MG63 (cell line): ENCODE measurements at regions not wholly inside any gene's neighbourhood (a gene's known extent, or its start where the extent isn't known, plus 50 kb on each side); places are given as distances from the start of the nearest gene placed in this dataset.
A peak's percentile ranks its signal among the peaks of the same experiment; 100 is the strongest.

Experiments used
- DNase-seq: peaks from one replicate; pipeline ENCODE4 v3.0.0-alpha.2; 2020
- H3K27me3 ChIP-seq: fragments of 250-450 bp; sonication (Bioruptor Pico); 2 replicates; pipeline ENCODE4 v1.5.1; 2020; ENCODE audit warnings: mild to moderate bottlenecking, moderate library complexity
- H3K36me3 ChIP-seq: fragments of 250-450 bp; sonication (Bioruptor Pico); 2 replicates; pipeline ENCODE4 v1.5.1; 2020; ENCODE audit warnings: mild to moderate bottlenecking, moderate library complexity
- H3K4me3 ChIP-seq: fragments of 250-450 bp; sonication (Bioruptor Pico); 2 replicates; pipeline ENCODE4 v1.5.1; 2020; ENCODE audit warnings: mild to moderate bottlenecking, moderate library complexity
- H3K9me3 ChIP-seq: fragments of 250-450 bp; sonication (Bioruptor Pico); 2 replicates; pipeline ENCODE4 v1.5.1; 2020; ENCODE audit warnings: mild to moderate bottlenecking, moderate library complexity

DNA sequence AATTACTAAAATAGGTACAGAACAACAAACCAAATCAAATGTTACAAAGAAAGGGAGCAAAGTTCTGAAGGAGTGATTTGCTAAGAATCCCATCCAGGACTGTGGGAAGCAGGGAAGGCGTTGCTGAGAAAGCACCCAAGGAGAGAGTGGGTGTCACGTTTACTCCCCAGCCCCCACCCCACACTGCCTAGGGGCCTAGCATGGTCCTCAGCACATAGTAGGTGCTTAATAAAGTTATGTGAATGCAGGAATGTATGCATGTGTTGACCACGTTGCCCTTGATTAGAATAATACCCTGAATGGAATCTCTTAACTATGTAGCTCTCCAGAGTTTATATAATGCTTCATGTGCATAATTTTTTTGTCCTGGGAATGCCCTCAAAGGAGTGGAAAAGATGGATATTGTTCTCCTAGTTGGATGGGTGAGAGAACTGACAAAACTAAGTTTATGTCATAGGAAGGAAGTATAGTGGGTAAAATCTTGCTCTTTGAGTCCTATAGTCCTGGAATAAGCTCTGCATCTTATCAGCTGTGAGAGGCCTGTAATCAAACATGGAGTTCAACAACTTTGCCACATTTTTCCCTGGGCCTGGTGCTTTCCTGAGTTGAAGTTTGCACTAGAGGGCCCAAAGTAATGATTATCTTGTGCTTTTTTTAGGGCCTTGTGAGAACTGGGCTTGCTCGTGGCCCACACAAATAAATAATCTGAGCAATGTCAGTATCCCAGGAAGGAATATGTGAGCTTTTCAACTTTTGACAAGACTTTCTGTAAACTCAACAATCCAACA lies 53.8 kb upstream of the LMO2 start:
- H3K27me3 ChIP-seq: no peaks in the 10 kb centered on the region
- DNase-seq: no peak
- H3K36me3 ChIP-seq: no peaks in the 10 kb centered on the region
- H3K4me3 ChIP-seq: no peak overlapping the region
- H3K9me3 ChIP-seq: no peaks in the 10 kb centered on the region

DNA sequence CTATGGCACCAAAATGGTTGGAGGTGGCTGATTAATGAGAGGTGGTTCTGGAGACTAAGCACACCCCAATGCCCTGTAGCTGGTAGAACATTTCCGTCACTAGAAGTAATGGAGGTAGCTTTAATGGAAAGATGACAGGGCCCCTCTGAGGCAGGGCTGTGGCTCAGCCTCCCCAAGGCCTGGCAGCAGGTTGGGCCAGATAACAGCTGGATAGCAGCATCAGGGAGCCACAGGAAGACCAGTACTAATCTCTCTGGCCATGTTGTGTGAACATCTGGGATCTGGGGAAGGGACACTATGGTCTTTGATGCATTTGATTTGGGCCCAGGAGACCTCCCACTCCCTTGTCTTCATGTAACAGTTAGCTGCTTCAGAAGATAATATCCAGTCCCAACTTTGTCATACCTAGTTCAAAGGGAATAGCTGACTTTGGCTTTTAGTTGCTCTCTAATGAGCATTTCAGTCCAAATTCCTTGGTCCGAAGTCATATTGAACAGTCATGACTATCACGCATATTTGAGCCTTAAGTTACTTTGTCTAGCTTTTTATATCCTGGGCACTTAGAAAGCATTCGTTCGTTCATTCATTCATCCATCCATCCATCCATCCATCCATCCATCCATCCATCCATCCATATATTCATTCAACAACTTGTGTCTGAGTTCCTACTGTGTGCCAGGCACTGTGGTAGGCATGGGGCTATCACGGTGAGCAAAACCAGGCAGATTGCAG lies 53.0 kb upstream of the LMO2 start:
- Histone ChIP-seq H3K4me3 (no peak overlapping the region), H3K9me3 (no peaks in the 10 kb centered on the region), H3K27me3 (no peaks in the 10 kb centered on the region), H3K36me3 (no peaks in the 10 kb centered on the region)
- DNase-seq: no peak

DNA sequence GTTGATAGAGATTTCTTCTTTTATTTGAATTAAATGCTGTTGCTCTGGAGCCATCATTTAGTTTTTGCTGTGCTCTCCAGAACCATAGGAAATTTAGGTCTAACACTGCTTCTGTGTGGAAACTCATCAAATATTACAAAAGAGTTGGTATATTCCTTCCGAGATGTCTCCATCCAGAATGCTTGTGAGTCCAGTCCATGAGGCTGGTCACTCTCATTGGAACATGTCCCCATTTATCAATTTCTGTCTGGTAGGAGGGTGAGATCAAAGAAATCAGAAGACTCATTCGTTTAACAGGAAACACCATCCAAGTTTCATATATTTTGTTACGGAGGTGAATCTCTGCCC lies 52.4 kb upstream of the LMO2 start:
- Histone ChIP-seq H3K27me3 (no peaks in the 10 kb centered on the region), H3K36me3 (no peaks in the 10 kb centered on the region)
- no peak for DNase-seq

DNA sequence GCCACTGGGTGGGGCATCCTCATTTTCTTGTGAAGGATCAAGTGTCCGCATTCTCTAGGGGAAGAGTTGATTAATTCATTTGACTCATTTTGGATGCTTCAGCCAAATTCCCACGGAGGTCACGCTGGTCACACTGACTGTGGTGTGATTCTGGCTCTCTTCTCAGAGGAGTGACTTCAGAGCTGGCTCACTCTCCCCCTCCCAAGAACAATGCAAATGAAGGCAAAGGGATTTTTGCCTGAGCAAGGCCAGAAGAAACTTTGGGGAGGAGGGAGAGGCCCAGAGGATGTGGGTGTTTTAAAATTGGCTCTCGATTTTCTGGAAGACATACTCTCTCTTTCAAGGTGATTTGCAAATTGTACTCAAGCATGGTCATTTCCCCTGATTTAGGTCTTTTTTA lies 51.1 kb upstream of the LMO2 start:
- H3K4me3 ChIP-seq: no peak overlapping the region
- no peaks in the 10 kb centered on the region for H3K36me3 ChIP-seq
- H3K27me3 ChIP-seq: no peaks in the 10 kb centered on the region
- peak; percentile 87 for DNase-seq
- H3K9me3 ChIP-seq: no peaks in the 10 kb centered on the region

More for the DNA sequence above, 52.4 kb upstream of the LMO2 start:
- Histone ChIP-seq H3K4me3 (no peak overlapping the region), H3K9me3 (no peaks in the 10 kb centered on the region)

DNA sequence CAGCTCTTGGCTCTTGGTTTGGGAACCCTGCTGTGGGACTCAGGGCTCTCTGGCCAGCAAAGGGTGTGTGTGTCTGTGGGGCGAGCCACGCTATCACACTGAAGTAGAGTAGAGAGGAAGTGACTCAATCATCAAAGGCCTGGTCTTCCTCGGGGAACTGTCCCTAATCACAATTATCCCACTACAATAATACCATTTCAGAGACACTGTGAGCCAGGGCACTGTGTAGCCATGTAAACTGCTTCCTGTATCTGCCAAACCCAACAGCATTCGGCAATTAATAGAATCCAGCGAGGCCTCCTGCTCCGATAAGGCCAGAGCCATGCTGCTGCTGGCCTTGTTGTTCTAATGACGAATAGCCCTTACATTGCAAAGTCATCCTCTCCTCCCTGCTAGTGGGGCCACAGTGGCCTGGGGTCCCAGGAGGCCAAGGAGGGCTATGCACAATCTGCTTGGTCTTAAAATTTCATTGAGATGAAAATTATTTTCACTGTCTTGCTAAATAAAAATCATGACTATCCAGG lies 49.8 kb upstream of the LMO2 start:
- no peaks in the 10 kb centered on the region for H3K36me3 ChIP-seq
- no peaks in the 10 kb centered on the region for H3K27me3 ChIP-seq
- DNase-seq: peak; percentile 54

More for the DNA sequence above, 49.8 kb upstream of the LMO2 start:
- H3K4me3 ChIP-seq: no peak overlapping the region
- no peaks in the 10 kb centered on the region for H3K9me3 ChIP-seq
